CD4-positive, alpha-beta T cell treated with Interleukin-4 for 1 hour (primary cell): ENCODE measurements at regions not wholly inside any gene's neighbourhood (a gene's known extent, or its start where the extent isn't known, plus 50 kb on each side); places are given as distances from the start of the nearest gene placed in this dataset.
A peak's percentile ranks its signal among the peaks of the same experiment; 100 is the strongest.
"Not testable (repeated sequence)": the region's sequence is repeated elsewhere in the genome, so short reads cannot be mapped to it uniquely, and the experiment has no call there.

Source experiments
- DNase-seq, 2 donors: peaks; one replicate each; pipeline ENCODE4 v3.0.0-alpha.2; 2020 to 2022

- no peak for DNase-seq
Observed at GRCh38 chr14:97033556-97034081, 236.4 kb downstream of the VRK1 start.

DNA sequence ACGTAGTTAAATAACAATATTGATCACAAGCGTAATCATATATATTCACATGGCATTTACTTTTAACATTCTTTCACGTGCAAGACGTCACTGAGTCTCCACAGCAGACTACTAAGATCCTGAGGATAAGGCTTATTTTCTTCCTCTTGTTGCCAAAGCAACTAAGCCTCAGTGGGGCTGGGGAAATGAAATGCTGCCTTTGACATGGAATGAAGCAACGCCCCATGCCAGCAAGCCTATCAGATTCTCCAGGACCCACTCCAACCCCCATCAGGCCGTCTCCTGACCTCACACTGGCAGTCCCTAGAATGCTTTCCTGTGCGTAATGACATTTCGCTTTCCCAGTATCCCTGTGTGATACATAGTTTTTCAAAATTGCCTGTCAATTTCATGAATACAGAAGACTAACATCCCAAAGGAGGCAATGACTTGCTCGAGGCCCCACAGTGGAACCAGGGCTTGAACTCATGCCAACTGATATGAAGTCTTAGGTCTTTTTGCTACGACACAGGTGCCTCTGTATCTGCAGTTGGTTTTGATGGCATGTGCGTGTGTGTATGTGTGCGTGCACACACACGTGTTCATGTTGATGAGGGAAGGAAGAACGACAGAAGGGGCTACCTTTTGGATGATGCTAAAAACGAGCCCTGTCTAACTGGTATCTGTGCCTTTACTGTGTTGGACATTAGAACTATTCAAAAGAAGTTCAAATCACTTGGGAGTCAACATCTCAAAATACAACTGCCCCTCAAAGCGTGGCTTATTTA lies 239.1 kb downstream of the VRK1 start:
- DNase-seq = no peak

- DNase-seq = no peak
Observed at GRCh38 chr14:97039717-97040363, 242.7 kb downstream of the VRK1 start.

DNA sequence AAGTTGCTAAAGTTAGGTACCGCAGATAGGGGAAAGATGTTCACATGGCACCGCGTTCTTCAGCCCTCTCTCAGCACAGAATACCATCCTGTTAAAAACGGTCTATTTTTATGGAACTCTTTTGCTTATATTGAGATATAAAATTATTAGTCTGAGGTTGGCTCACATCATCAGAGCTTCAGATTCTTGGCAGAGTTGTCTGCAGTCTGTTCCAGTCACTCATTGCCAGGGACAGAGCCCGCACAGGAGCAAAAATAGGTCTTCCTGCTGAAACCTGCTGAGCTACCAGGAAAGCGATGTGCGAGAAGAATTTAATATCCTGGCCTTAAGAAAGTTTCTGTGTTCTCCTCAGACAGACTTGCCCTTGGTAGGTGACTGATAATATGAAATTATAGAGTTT lies 249.8 kb downstream of the VRK1 start:
- no peak for DNase-seq

GRCh38 chr14:97052001-97052400 lies 254.8 kb downstream of the VRK1 start:
- DNase-seq = no peak

DNA sequence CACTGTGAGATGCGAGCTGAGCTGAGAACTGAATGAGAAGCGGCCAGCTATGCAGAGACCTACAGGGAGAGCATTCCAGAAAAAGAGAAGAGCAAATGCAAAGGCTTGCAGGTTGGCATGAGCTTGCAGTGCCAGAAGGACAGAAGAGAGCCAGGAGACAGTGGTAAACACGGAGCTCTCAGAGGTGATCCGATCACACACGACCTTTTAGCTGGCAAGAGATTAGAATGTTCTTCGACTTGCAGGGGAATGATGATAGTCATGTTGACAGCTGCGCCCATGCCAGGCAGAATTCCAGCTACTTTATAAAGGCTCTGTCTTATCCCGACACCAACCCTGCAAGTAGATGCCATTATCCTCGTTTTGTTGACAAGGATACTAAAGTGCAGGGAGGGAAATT lies 256.8 kb downstream of the VRK1 start:
- DNase-seq = no peak

DNA sequence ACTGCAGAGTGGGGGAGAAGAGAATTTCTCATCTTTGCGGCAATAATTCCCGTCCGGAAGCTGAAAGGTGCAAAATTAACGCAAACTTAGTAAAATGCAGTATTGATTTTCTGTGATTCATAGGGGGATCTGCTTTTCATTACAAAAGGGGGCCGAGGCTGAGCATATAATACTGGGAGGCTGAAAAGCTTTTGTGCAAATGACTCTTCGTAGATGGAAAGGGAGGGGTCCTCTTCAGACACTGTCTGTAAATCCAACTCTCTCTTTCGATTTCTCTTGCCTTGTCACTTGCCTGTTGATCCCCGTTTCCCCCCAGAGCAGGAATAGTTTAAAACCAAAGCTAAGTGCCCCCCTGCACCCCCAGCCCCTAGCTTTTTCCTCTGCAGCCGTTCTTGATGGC lies 258.2 kb downstream of the VRK1 start:
- DNase-seq = no peak

DNA sequence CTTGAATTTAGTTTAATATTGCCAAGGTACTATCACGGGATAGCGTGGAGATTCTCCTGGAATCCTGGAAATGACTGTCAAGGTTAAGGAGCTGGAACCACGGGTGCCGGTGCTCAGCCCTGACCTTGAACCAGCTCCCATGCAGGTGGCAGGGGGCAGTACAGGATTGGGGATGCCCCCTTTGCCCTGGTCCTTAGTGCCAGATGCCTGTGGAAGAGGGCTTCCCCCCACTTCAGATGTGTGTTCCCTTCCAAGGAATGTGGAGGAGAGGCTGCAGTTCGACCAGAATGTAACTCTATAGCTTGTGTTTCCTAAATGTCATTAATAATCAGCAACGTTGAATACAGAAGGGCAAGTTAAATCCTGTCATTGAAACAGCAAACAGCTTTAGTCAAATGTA lies 258.9 kb downstream of the VRK1 start:
- peak in 1 of 2 donors; percentile 5 for DNase-seq

DNA sequence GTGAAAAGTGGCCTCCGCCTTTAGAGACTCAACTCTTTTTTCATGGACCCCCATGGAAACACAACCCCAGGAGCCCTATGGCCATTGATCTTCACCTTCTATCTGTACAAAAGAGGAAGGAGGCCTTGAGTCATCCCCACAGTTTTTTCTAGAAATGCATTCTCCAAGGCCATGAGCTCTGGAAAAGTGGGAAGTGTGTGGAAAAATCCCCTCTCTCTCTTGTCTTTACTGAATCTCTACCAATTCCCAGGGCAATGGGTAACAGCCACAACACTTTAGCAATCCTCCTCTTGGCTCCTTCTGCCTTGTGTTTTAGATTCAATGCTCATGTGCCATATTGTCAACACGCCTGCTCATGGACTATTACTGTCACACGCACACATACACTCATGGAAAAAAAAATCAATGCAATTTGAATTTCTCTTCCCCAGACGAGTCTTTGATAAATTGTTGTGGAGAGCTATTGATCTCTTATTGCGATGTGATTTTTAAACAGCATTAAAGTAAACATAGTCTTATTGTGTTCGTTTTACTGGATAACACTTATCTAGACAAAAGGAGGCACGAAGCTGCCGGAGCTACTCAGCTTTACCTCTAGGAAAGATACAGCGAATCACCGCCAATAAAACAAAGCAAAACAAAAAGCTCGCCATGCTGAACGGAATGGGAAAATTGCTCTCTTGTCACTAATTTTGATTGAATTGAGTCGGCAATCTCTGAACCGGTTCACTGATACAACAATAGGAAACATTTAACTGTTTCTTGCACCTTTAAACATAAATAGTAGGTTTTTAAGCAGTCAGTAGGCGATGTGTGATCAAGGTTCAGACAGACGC lies 260.3 kb downstream of the VRK1 start:
- DNase-seq = no peak

GRCh38 chr14:97058074-97058467 lies 260.9 kb downstream of the VRK1 start:
- DNase-seq = no peak

- no peak for DNase-seq
Observed at GRCh38 chr14:97058589-97058988, 261.4 kb downstream of the VRK1 start.

- no peak for DNase-seq
Observed at GRCh38 chr14:97061198-97061597, 264.0 kb downstream of the VRK1 start.

GRCh38 chr14:97061714-97062113 lies 264.5 kb downstream of the VRK1 start:
- DNase-seq = no peak

GRCh38 chr14:97065305-97066067 lies 268.3 kb downstream of the VRK1 start:
- no peak for DNase-seq

DNA sequence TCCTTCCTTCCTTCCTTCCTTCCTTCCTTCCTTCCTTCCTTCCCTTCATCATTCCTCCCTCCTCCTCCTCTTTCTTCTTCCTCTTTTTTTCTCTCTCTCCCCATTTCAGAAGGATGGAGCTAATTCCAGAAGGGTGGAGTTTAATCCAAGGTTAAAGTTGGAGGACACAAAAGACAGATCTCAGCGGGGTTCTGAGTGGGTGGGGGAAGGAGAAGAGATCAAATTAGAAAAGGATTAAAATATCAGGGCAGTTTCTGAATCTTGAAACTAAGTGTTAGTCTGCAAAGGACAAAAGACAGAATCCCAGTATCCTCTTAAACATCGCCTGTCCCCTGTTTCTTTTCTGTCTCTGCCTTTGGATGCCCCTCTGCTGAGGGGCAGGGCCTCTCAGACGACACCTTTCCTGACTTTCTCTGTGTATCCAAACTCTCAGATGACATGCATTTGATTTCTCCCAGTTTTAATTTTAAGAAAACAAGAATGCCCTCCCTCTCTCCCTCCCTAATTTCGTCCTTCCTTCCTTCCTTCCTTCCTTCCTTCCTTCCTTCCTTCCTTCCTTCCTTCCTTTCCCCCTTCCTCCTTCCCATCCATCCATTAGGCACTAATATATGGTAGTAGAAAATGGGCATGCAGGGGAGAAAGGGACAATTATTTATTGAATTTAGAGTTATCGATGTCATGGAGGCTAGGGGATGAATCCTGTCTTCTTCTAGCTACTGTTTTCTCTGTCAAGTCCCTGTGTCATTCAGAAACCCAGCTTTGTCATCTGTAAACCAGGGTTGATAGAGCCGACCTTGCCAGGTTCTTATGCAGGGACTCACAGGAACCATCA lies 269.1 kb downstream of the VRK1 start:
- DNase-seq = no peak

- DNase-seq = not testable (repeated sequence)
Observed at GRCh38 chr14:97068293-97068692, 271.1 kb downstream of the VRK1 start.

GRCh38 chr14:97070259-97070658 lies 273.1 kb downstream of the VRK1 start:
- DNase-seq = no peak

DNA sequence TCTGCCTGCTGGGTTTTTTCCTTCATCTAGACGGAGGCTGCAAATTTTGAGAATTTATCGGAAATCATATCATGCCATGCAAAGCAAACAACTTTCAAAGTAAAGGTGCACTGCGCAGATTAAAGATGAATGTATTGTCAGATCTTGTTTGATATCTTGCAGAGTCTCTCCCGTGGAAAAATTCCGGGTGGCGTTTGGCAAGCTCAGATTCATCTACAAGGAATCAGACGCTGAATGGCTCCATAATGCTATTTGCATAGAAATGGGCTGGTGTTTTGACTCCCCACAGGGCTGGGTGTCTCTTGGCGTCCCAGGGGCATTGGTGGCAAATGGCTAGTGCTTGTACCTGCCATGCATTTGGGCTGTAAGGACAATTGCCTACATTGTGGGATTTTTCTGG lies 274.0 kb downstream of the VRK1 start:
- DNase-seq = no peak

DNA sequence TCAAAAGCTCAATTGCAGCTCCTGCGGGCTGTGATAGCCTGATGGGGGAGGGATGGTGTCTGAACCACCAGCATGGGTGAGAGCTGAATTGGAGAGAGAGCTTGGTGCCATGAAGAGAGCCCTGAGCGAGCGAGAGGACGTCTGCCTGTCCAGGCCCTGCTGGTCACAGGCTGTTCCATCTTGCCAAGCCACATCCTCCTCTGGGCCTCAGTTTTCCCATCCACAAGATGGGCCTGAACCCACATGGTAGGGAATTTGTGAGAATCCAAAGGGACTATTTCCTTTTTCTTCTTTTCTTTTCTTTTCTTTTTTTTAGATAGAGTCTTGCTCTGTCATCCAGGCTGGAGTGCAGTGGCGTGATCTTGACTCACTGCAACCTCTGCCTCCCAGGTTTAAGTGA lies 276.4 kb downstream of the VRK1 start:
- DNase-seq = no peak

DNA sequence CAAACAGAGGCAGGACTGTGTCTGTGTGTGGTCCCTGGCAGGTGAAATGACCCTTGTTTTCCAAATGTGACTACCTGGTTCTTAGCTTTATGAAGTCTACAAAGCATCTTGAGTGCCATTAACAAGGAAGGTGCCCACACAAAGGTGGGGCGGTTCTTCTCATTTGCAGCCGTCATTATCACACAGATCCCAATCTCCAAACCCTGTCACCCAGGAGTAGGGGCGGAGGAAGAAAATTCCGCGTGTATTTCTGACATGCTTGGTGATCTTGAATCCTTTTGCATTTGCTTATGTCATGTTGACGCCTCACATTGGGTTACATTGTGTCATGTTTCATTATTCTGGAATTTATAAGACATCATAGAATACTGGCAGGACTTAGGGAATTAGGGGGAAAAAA lies 277.3 kb downstream of the VRK1 start:
- DNase-seq = no peak

- DNase-seq = no peak
Observed at GRCh38 chr14:97074856-97075255, 277.7 kb downstream of the VRK1 start.

- peak; percentile 21 to 51 for DNase-seq
Observed at GRCh38 chr14:97077253-97077653, 280.1 kb downstream of the VRK1 start.
